ENCODE measurements at regions not wholly inside any gene's neighbourhood (a gene's known extent, or its start where the extent isn't known, plus 50 kb on each side); places are given as distances from the start of the nearest gene placed in this dataset.

GRCh38 chr1:81068726-81069125 is 732.0 kb upstream of the ADGRL2 start:
- DNase-seq (ENCODE audit: low spot score): no peak

GRCh38 chr1:81053826-81054225 is 746.9 kb upstream of the ADGRL2 start:
- DNase-seq (ENCODE audit: low spot score): no peak

- DNase-seq (ENCODE audit: low spot score): no peak
Observed at GRCh38 chr1:81052162-81052561, 748.6 kb upstream of the ADGRL2 start.

- DNase-seq (ENCODE audit: low spot score): no peak
Observed at GRCh38 chr1:81050390-81050789, 750.3 kb upstream of the ADGRL2 start.

GRCh38 chr1:81044708-81045107 is 756.0 kb upstream of the ADGRL2 start:
- DNase-seq (ENCODE audit: low spot score): no peak

- no peak for DNase-seq (ENCODE audit: low spot score)
Observed at GRCh38 chr1:81042225-81042624, 758.5 kb upstream of the ADGRL2 start.

GRCh38 chr1:81034291-81034690 is 766.4 kb upstream of the ADGRL2 start:
- no peak for DNase-seq (ENCODE audit: low spot score)

- no peak for DNase-seq (ENCODE audit: low spot score)
Observed at GRCh38 chr1:81032973-81033425, 767.7 kb upstream of the ADGRL2 start.

- no peak for DNase-seq (ENCODE audit: low spot score)
Observed at GRCh38 chr1:81032374-81032773, 768.4 kb upstream of the ADGRL2 start.

GRCh38 chr1:81030441-81030840 is 770.3 kb upstream of the ADGRL2 start:
- no peak for DNase-seq (ENCODE audit: low spot score)

- DNase-seq (ENCODE audit: low spot score): no peak
Observed at GRCh38 chr1:81029266-81029665, 771.5 kb upstream of the ADGRL2 start.

GRCh38 chr1:81023187-81023724 is 777.5 kb upstream of the ADGRL2 start:
- DNase-seq (ENCODE audit: low spot score): no peak

- no peak for DNase-seq (ENCODE audit: low spot score)
Observed at GRCh38 chr1:81021134-81021533, 779.6 kb upstream of the ADGRL2 start.

- DNase-seq (ENCODE audit: low spot score): no peak
Observed at GRCh38 chr1:81020506-81020905, 780.2 kb upstream of the ADGRL2 start.

GRCh38 chr1:81010126-81010525 is 790.6 kb upstream of the ADGRL2 start:
- DNase-seq (ENCODE audit: low spot score): no peak

- DNase-seq (ENCODE audit: low spot score): no peak
Observed at GRCh38 chr1:81008293-81008692, 792.4 kb upstream of the ADGRL2 start.

- no peak for DNase-seq (ENCODE audit: low spot score)
Observed at GRCh38 chr1:81007024-81007423, 793.7 kb upstream of the ADGRL2 start.

GRCh38 chr1:81006502-81006901 is 794.2 kb upstream of the ADGRL2 start:
- DNase-seq (ENCODE audit: low spot score): no peak

- no peak for DNase-seq (ENCODE audit: low spot score)
Observed at GRCh38 chr1:81004011-81004410, 796.7 kb upstream of the ADGRL2 start.

GRCh38 chr1:80994934-80995333 is 805.8 kb upstream of the ADGRL2 start:
- no peak for DNase-seq (ENCODE audit: low spot score)

- DNase-seq (ENCODE audit: low spot score): no peak
Observed at GRCh38 chr1:80994038-80994437, 806.7 kb upstream of the ADGRL2 start.

GRCh38 chr1:80993154-80993980 is 807.4 kb upstream of the ADGRL2 start:
- DNase-seq (ENCODE audit: low spot score): no peak

GRCh38 chr1:80989455-80989854 is 811.3 kb upstream of the ADGRL2 start:
- DNase-seq (ENCODE audit: low spot score): no peak

GRCh38 chr1:80988926-80989325 is 811.8 kb upstream of the ADGRL2 start:
- no peak for DNase-seq (ENCODE audit: low spot score)
